Spleen (tissue), 11 donors: ENCODE measurements at regions not wholly inside any gene's neighbourhood (a gene's known extent, or its start where the extent isn't known, plus 50 kb on each side); places are given as distances from the start of the nearest gene placed in this dataset.

Source experiments
- DNase-seq: peaks from one replicate; pipeline ENCODE4 v3.0.0-alpha.2; 2020
- H3K27ac ChIP-seq, 8 donors: fragments of 200-600 bp; sonication (generic) in 7 of 8; 1 replicate in 4 of 8; 2 replicates in 4 of 8; pipeline versions ENCODE4 v1.5.0 to v1.8.0; 2016 to 2021; ENCODE audit warnings: inconsistent platforms in 4 of 8, mild to moderate bottlenecking in 4 of 8, moderate library complexity in 1 of 8
- H3K27me3 ChIP-seq, 7 donors: fragments of 200-600 bp; sonication (generic) in 6 of 7; replicated peaks in 1 of 7; 1 replicate in 4 of 7; 2 replicates in 3 of 7; pipeline versions ENCODE4 v1.5.0 to v1.8.0; 2016 to 2021; ENCODE audit warnings: inconsistent platforms in 3 of 7, mild to moderate bottlenecking in 1 of 7
- H3K36me3 ChIP-seq, 6 donors: fragments of 200-600 bp; sonication (generic) in 5 of 6; 1 replicate in 4 of 6; 2 replicates in 2 of 6; pipeline versions ENCODE4 v1.5.0 to v1.8.0; 2016 to 2021; ENCODE audit warnings: inconsistent platforms in 2 of 6
- H3K4me1 ChIP-seq, 6 donors: fragments of 200-600 bp; sonication (generic) in 5 of 6; 1 replicate in 3 of 6; 2 replicates in 3 of 6; pipeline versions ENCODE4 v1.5.0 to v1.8.0; 2016 to 2021; ENCODE audit warnings: inconsistent platforms in 3 of 6
- H3K4me3 ChIP-seq, 8 donors: fragments of 200-600 bp; sonication (generic) in 7 of 8; 1 replicate in 4 of 8; 2 replicates in 4 of 8; pipeline versions ENCODE4 v1.5.0 to v1.8.0; 2016 to 2021; ENCODE audit warnings: inconsistent platforms in 4 of 8, mild to moderate bottlenecking in 4 of 8, moderate library complexity in 2 of 8
- H3K9me3 ChIP-seq, 8 donors: fragments of 200-600 bp; sonication (generic) in 7 of 8; 1 replicate in 4 of 8; 2 replicates in 4 of 8; pipeline versions ENCODE4 v1.5.0 to v1.8.0; 2016 to 2021; ENCODE audit warnings: inconsistent platforms in 4 of 8
- CTCF ChIP-seq, 11 experiments: fragments of 200-600 bp in 7 of 11; fragments of 450-650 bp in 4 of 11; sonication (generic) in 4 of 11; IDR thresholded peaks in 8 of 11; conservative IDR thresholded peaks in 3 of 11; 1 replicate in 7 of 11; 2 replicates in 4 of 11; pipeline versions ENCODE4 v1.4.0 to v1.8.0; 2016 to 2021; ENCODE audit warnings: antibody characterized with exemption in 11 of 11, inconsistent platforms in 4 of 11, mild to moderate bottlenecking in 1 of 11
- POLR2A ChIP-seq, 3 donors: fragments of 450-650 bp; IDR thresholded peaks; one replicate each; pipeline ENCODE4 v1.5.1; 2017; ENCODE audit warnings: antibody characterized with exemption in 3 of 3, mild to moderate bottlenecking in 1 of 3
- POLR2AphosphoS5 ChIP-seq, 3 donors: sonication (generic); formaldehyde crosslinking; IDR thresholded peaks; one replicate each; pipeline ENCODE4 v1.5.1; 2017; ENCODE audit warnings: antibody characterized with exemption in 3 of 3
- WGBS, 5 donors: extraction: QIAGEN DNeasy Blood & Tissue Kit in 3 of 5; methylation state at CpG; one replicate each; pipeline versions ENCODE4 v1.1.5 to v1.1.7; 2013 to 2018; 5-methylcytosine and 5-hydroxymethylcytosine counted together
- intact Hi-C: fragments of 100-400 bp; cut with DNase I; formaldehyde crosslinking; loops from one replicate; pipeline ENCODE4 v1.15.0; 2023; ENCODE audit warnings: low total_unique reads
- donor health status: healthy with polysubstance abuse.
- donor health status: DM: no; HTN: no; CAD: no; lungs with moderate emphysema.
- donor health status: DM: no; HTN: no; CAD: no.
- donor health status: Bipolar disorder and iron deficiency.
- donor health status: healthy.
- donor health status: DM: no; HTN: no; CAD: no.
- donor health status: DM: yes; HTN: yes; CAD: no.

DNA sequence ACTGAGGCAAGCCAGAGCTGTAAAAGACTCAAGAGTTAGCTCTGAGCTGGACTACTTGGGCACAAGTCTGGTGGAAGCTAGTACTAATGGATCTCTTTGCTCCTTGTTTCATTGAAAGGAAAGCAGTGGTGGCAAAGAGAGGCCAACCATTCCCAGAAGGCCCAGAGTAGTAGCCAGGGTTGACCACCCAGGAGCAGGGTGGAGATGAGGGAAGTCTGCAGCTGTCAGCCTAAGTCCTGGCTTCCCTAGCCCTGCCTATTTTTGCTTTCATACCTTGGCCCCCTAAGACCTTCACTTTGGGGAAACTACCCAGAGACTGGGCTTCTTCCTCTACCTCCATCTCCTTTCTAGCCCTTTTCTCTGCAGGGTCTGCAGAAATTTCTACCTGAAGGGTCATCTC, 155.0 kb upstream of the NCAM1 start:
- no peak overlapping the region for H3K4me3 ChIP-seq
- H3K27ac ChIP-seq: no peak overlapping the region
- DNase-seq: no peak
- intact Hi-C loops: no loop called here
- H3K4me1 ChIP-seq: no peaks in the 10 kb centered on the region
- no peaks in the 10 kb centered on the region for H3K36me3 ChIP-seq
- H3K27me3 ChIP-seq: no peaks in the 10 kb centered on the region
- H3K9me3 ChIP-seq: peaks cover 0 to 8% (median 1%) of the 10 kb centered on the region in 8 donors
- TF ChIP-seq POLR2AphosphoS5 (IDR thresholded peaks at IDR 0.05) (no peak), CTCF (IDR thresholded peaks at IDR 0.05 in 8 of 11, conservative IDR thresholded peaks at IDR 0.05 in 3 of 11) (no peak), POLR2A (IDR thresholded peaks at IDR 0.05) (no peak)

- WGBS, 5 donors: 25 to 48% (median 31%) methylated on average over 3 of the region's 3 CpGs
- no peaks in the 10 kb centered on the region for H3K36me3 ChIP-seq
- no peak for TF ChIP-seq POLR2A (IDR thresholded peaks at IDR 0.05)
- TF ChIP-seq POLR2AphosphoS5 (IDR thresholded peaks at IDR 0.05): no peak
- TF ChIP-seq CTCF (IDR thresholded peaks at IDR 0.05 in 8 of 11, conservative IDR thresholded peaks at IDR 0.05 in 3 of 11): no peak
- no peaks in the 10 kb centered on the region for H3K4me1 ChIP-seq
- H3K4me3 ChIP-seq: no peak overlapping the region
- H3K27ac ChIP-seq: no peak overlapping the region
- intact Hi-C loops: no loop called here
- H3K9me3 ChIP-seq: peaks cover 0 to 8% (median 2%) of the 10 kb centered on the region in 8 donors
- DNase-seq: no peak
- no peaks in the 10 kb centered on the region for H3K27me3 ChIP-seq
Observed at GRCh38 chr11:112806876-112807275, 154.3 kb upstream of the NCAM1 start.

DNA sequence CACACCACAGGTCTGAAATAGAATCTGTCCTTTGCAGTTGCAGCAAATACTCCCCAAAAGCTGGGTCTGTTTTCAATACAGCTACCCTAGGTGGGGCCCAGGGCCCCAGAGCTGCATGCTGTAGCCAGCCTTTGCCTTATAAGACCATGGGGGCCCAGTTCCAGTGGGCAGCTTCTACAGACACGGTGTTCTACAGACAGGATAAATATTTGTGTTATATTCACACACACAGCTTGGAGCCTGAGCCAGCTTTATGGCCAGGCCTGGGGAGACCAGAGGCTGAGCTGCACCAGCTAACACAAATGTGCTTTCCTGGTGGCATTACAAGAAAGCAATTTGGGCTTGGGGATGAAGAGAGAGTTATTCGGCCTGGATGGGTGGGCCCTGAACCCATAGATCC, 151.8 kb upstream of the NCAM1 start:
- Histone ChIP-seq H3K4me1 (no peaks in the 10 kb centered on the region), H3K36me3 (no peaks in the 10 kb centered on the region), H3K27ac (no peak overlapping the region), H3K9me3 (peaks cover 0 to 8% (median 0%) of the 10 kb centered on the region in 8 donors), H3K4me3 (no peak overlapping the region), H3K27me3 (no peaks in the 10 kb centered on the region)
- 66 to 76% (median 74%) methylated on average over 2 of the region's 2 CpGs for WGBS, 5 donors
- intact Hi-C loops: no loop called here
- TF ChIP-seq POLR2AphosphoS5 (IDR thresholded peaks at IDR 0.05) (no peak), CTCF (IDR thresholded peaks at IDR 0.05 in 8 of 11, conservative IDR thresholded peaks at IDR 0.05 in 3 of 11) (no peak), POLR2A (IDR thresholded peaks at IDR 0.05) (no peak)
- DNase-seq: no peak

- intact Hi-C loops: no loop called here
- no peak for DNase-seq
- Histone ChIP-seq H3K27me3 (no peaks in the 10 kb centered on the region), H3K36me3 (no peaks in the 10 kb centered on the region), H3K9me3 (peaks cover 0 to 8% (median 0%) of the 10 kb centered on the region in 8 donors), H3K27ac (no peak overlapping the region), H3K4me3 (no peak overlapping the region), H3K4me1 (no peaks in the 10 kb centered on the region)
- WGBS, 5 donors: 37 to 83% (median 44%) methylated on average over 2 of the region's 2 CpGs
- TF ChIP-seq POLR2AphosphoS5 (IDR thresholded peaks at IDR 0.05) (no peak), POLR2A (IDR thresholded peaks at IDR 0.05) (no peak), CTCF (IDR thresholded peaks at IDR 0.05 in 8 of 11, conservative IDR thresholded peaks at IDR 0.05 in 3 of 11) (no peak)
Observed at GRCh38 chr11:112810951-112811350, 150.3 kb upstream of the NCAM1 start.
